H9 (cell line): ENCODE measurements at regions not wholly inside any gene's neighbourhood (a gene's known extent, or its start where the extent isn't known, plus 50 kb on each side); places are given as distances from the start of the nearest gene placed in this dataset.

Experiments used
- DNase-seq: peaks from one replicate; pipeline ENCODE4 v3.0.0-alpha.2; 2017
- H2AFZ ChIP-seq: one replicate; pipeline ENCODE4 v1.6.1; 2013; ENCODE audit warnings: mild to moderate bottlenecking, low read length, control low read depth, moderate library complexity
- H2AK5ac ChIP-seq: 2 replicates; pipeline ENCODE4 v1.6.1; 2013; ENCODE audit warnings: low read length, control low read depth, mixed read lengths; ENCODE audit not compliant: insufficient read length
- H2BK120ac ChIP-seq: one replicate; pipeline ENCODE4 v1.6.1; 2013; ENCODE audit warnings: low read depth, mild to moderate bottlenecking, low read length, control low read depth, inconsistent platforms; ENCODE audit not compliant: poor library complexity, severe bottlenecking
- H2BK12ac ChIP-seq: 2 replicates; pipeline ENCODE4 v1.6.1; 2013; ENCODE audit warnings: low read length, control low read depth, mixed read lengths, low read depth; ENCODE audit not compliant: insufficient read length
- H2BK15ac ChIP-seq: 2 replicates; pipeline ENCODE4 v1.6.1; 2013; ENCODE audit warnings: low read depth, low read length, control low read depth
- H2BK20ac ChIP-seq: one replicate; pipeline ENCODE4 v1.6.1; 2013; ENCODE audit warnings: low read depth, mild to moderate bottlenecking, low read length, control low read depth, inconsistent platforms; ENCODE audit not compliant: poor library complexity, severe bottlenecking
- H2BK5ac ChIP-seq: 2 replicates; pipeline ENCODE4 v1.6.1; 2013; ENCODE audit warnings: low read length, control low read depth, mixed read lengths; ENCODE audit not compliant: insufficient read length
- H3K14ac ChIP-seq: 2 replicates; pipeline ENCODE4 v1.6.1; 2013; ENCODE audit warnings: low read length, control low read depth; ENCODE audit not compliant: insufficient read depth
- H3K18ac ChIP-seq: 2 replicates; pipeline ENCODE4 v1.6.1; 2013; ENCODE audit warnings: low read depth, mild to moderate bottlenecking, mixed read lengths, low read length, control low read depth; ENCODE audit not compliant: insufficient read length
- H3K23ac ChIP-seq: 2 replicates; pipeline ENCODE4 v1.6.1; 2013; ENCODE audit warnings: low read length, control low read depth, mixed read lengths, low read depth; ENCODE audit not compliant: insufficient read length
- H3K23me2 ChIP-seq: 2 replicates; pipeline ENCODE4 v1.6.1; 2013; ENCODE audit warnings: low read depth, mild to moderate bottlenecking, mixed read lengths, low read length, control low read depth; ENCODE audit not compliant: insufficient read length, poor library complexity, severe bottlenecking
- H3K27ac ChIP-seq: 2 replicates; pipeline ENCODE4 v1.5.1; 2013; ENCODE audit warnings: low read length, control low read depth, mixed read lengths, low read depth; ENCODE audit not compliant: insufficient read length
- H3K27me3 ChIP-seq: 2 replicates; pipeline ENCODE4 v1.6.1; 2013; ENCODE audit warnings: low read length, control low read depth, inconsistent platforms; ENCODE audit not compliant: insufficient read depth
- H3K4ac ChIP-seq: 2 replicates; pipeline ENCODE4 v1.6.1; 2013; ENCODE audit warnings: low read depth, mild to moderate bottlenecking, control low read depth, inconsistent platforms, low read length, moderate library complexity
- H3K4me1 ChIP-seq: 2 replicates; pipeline ENCODE4 v1.6.1; 2013; ENCODE audit warnings: low read length, control low read depth, inconsistent platforms; ENCODE audit not compliant: insufficient read depth
- H3K4me2 ChIP-seq: 2 replicates; pipeline ENCODE4 v1.6.1; 2013; ENCODE audit warnings: low read length, control low read depth, mixed read lengths; ENCODE audit not compliant: insufficient read length, insufficient read depth
- H3K56ac ChIP-seq: 2 replicates; pipeline ENCODE4 v1.6.1; 2013; ENCODE audit warnings: low read depth, mild to moderate bottlenecking, mixed read lengths, low read length, control low read depth; ENCODE audit not compliant: insufficient read length
- H3K79me1 ChIP-seq: 2 replicates; pipeline ENCODE4 v1.6.1; 2013; ENCODE audit warnings: low read depth, mild to moderate bottlenecking, moderate library complexity, low read length, control low read depth, inconsistent platforms; ENCODE audit not compliant: insufficient read depth, poor library complexity, severe bottlenecking
- H3K79me2 ChIP-seq: 2 replicates; pipeline ENCODE4 v1.6.1; 2013; ENCODE audit warnings: low read length, control low read depth, inconsistent platforms; ENCODE audit not compliant: insufficient read depth
- H3K9ac ChIP-seq: 2 replicates; pipeline ENCODE4 v1.6.1; 2013; ENCODE audit warnings: low read length, control low read depth, mixed read lengths; ENCODE audit not compliant: insufficient read length; ENCODE audit errors: extremely low read depth
- H3K9me3 ChIP-seq: one replicate; pipeline ENCODE4 v1.6.1; 2013; ENCODE audit warnings: low read depth, low read length, inconsistent platforms; ENCODE audit not compliant: control insufficient read depth
- H3T11ph ChIP-seq: one replicate; pipeline ENCODE4 v1.6.1; 2013; ENCODE audit warnings: mild to moderate bottlenecking, low read length, control low read depth, inconsistent platforms
- H4K20me1 ChIP-seq: one replicate; pipeline ENCODE4 v1.6.1; 2013; ENCODE audit not compliant: control insufficient read depth, insufficient read length, insufficient read depth
- H4K5ac ChIP-seq: 2 replicates; pipeline ENCODE4 v1.6.1; 2013; ENCODE audit warnings: low read depth, mild to moderate bottlenecking, mixed read lengths, low read length, control low read depth; ENCODE audit not compliant: insufficient read length
- H4K8ac ChIP-seq: replicated peaks from 2 replicates; pipeline ENCODE4 v1.6.1; 2013; ENCODE audit warnings: low read length, control low read depth, mixed read lengths, low read depth; ENCODE audit not compliant: insufficient read length
- H4K91ac ChIP-seq: 2 replicates; pipeline ENCODE4 v1.6.1; 2013; ENCODE audit warnings: low read depth, mild to moderate bottlenecking, moderate library complexity, mixed read lengths, low read length, control low read depth; ENCODE audit not compliant: insufficient read length
- H3K27ac Mint-ChIP-seq, 3 experiments: 2 replicates in 2 of 3; 3 replicates in 1 of 3; pipeline ENCODE4 v1.8.0; 2020 to 2021; ENCODE audit warnings: mixed read lengths in 3 of 3, mild to moderate bottlenecking in 1 of 3, moderate library complexity in 1 of 3
- H3K27me3 Mint-ChIP-seq: 2 replicates; pipeline ENCODE4 v1.8.0; 2021; ENCODE audit warnings: low read depth, mild to moderate bottlenecking, moderate library complexity, mixed read lengths
- H3K36me3 Mint-ChIP-seq, 3 experiments: 2 replicates in 2 of 3; 3 replicates in 1 of 3; pipeline ENCODE4 v1.8.0; 2020 to 2021; ENCODE audit warnings: low read depth in 3 of 3, mixed read lengths in 3 of 3; ENCODE audit not compliant: insufficient read depth in 1 of 3
- H3K4me1 Mint-ChIP-seq, 2 experiments: 2 replicates each; pipeline ENCODE4 v1.8.0; 2020; ENCODE audit warnings: mixed read lengths in 2 of 2
- H3K4me3 Mint-ChIP-seq, 2 experiments: 2 replicates in 1 of 2; 3 replicates in 1 of 2; pipeline ENCODE4 v1.8.0; 2020 to 2021; ENCODE audit warnings: mild to moderate bottlenecking in 2 of 2, mixed read lengths in 2 of 2, moderate library complexity in 1 of 2
- H3K9me3 Mint-ChIP-seq, 2 experiments: 2 replicates in 1 of 2; 3 replicates in 1 of 2; pipeline ENCODE4 v1.8.0; 2020; ENCODE audit warnings: mild to moderate bottlenecking in 2 of 2, mixed read lengths in 2 of 2, moderate library complexity in 1 of 2
- WGBS: extraction: QIAGEN DNeasy Blood & Tissue Kit; methylation state at CpG from one replicate; pipeline ENCODE4 v1.1.7; 2013; ENCODE audit warnings: missing lambda C conversion rate, low lambda C conversion rate, mixed read lengths; ENCODE audit not compliant: insufficient read length; ENCODE audit errors: extremely low coverage; 5-methylcytosine and 5-hydroxymethylcytosine counted together
- TF ChIP-seq, protein P1 (sequence below): fragments of 200-600 bp; sonication (generic); conservative IDR thresholded peaks from 3 replicates; pipeline ENCODE4 v1.8.0; 2021; ENCODE audit warnings: antibody characterized with exemption, mild to moderate bottlenecking

GRCh38 chr7:109178342-109178741, 608.7 kb downstream of the DNAJB9 start:
- H4K20me1 ChIP-seq, result no peaks in the 10 kb centered on the region
- TF ChIP-seq, protein P1, sequence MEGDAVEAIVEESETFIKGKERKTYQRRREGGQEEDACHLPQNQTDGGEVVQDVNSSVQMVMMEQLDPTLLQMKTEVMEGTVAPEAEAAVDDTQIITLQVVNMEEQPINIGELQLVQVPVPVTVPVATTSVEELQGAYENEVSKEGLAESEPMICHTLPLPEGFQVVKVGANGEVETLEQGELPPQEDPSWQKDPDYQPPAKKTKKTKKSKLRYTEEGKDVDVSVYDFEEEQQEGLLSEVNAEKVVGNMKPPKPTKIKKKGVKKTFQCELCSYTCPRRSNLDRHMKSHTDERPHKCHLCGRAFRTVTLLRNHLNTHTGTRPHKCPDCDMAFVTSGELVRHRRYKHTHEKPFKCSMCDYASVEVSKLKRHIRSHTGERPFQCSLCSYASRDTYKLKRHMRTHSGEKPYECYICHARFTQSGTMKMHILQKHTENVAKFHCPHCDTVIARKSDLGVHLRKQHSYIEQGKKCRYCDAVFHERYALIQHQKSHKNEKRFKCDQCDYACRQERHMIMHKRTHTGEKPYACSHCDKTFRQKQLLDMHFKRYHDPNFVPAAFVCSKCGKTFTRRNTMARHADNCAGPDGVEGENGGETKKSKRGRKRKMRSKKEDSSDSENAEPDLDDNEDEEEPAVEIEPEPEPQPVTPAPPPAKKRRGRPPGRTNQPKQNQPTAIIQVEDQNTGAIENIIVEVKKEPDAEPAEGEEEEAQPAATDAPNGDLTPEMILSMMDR, result no peak
- no peaks in the 10 kb centered on the region for H3K79me2 ChIP-seq
- no peak overlapping the region for H4K91ac ChIP-seq
- H3K79me1 ChIP-seq, result no peaks in the 10 kb centered on the region
- H3K14ac ChIP-seq, result no peak overlapping the region
- H3K4me1 ChIP-seq, result no peaks in the 10 kb centered on the region
- Mint-ChIP-seq H3K27ac (no peak overlapping the region), H3K4me3 (no peak overlapping the region), H3K27me3 (no peaks in the 10 kb centered on the region), H3K9me3 (peaks cover 9 to 13% of the 10 kb centered on the region in 2 experiments), H3K36me3 (peaks cover 6 to 15% (median 8%) of the 10 kb centered on the region in 3 experiments), H3K4me1 (peaks cover 0 to 4% of the 10 kb centered on the region in 2 experiments; a peak in 2 of 4 replicates)
- H3K23me2 ChIP-seq, result no peaks in the 10 kb centered on the region
- H2BK5ac ChIP-seq, result no peak overlapping the region
- H3K18ac ChIP-seq, result no peak overlapping the region
- no peak overlapping the region for H2AK5ac ChIP-seq
- no peak overlapping the region for H3K27ac ChIP-seq
- H2AFZ ChIP-seq, result no peak overlapping the region
- no peak overlapping the region for H3T11ph ChIP-seq
- no peak overlapping the region for H3K4ac ChIP-seq
- no peak overlapping the region for H2BK12ac ChIP-seq
- H2BK120ac ChIP-seq, result no peak overlapping the region
- no peak overlapping the region for H3K9ac ChIP-seq
- H2BK15ac ChIP-seq, result no peak overlapping the region
- no peak overlapping the region for H3K4me2 ChIP-seq
- H3K23ac ChIP-seq, result no peak overlapping the region
- DNase-seq, result no peak
- WGBS, result no CpG with 5 or more reads among the region's 2 CpGs
- H3K56ac ChIP-seq, result no peak overlapping the region
- H3K27me3 ChIP-seq, result no peaks in the 10 kb centered on the region
- H4K8ac ChIP-seq, result no peak overlapping the region
- no peak overlapping the region for H2BK20ac ChIP-seq
- H3K9me3 ChIP-seq, result no peaks in the 10 kb centered on the region
- no peak overlapping the region for H4K5ac ChIP-seq
